ENCODE measurements at regions not wholly inside any gene's neighbourhood (a gene's known extent, or its start where the extent isn't known, plus 50 kb on each side); places are given as distances from the start of the nearest gene placed in this dataset.

GRCh38 chr4:42736527-42737195 is 79.8 kb upstream of the ATP8A1 start:
- H3K36me3 Mint-ChIP-seq, result no peaks in the 10 kb centered on the region
- Histone ChIP-seq H2AFZ (ENCODE audit: insufficient read depth, low read depth, low read length, poor library complexity, severe bottlenecking) (no peak overlapping the region), H3K79me2 (ENCODE audit: insufficient read depth, low read length) (no peaks in the 10 kb centered on the region), H3K9ac (ENCODE audit: insufficient read depth, low read length, poor library complexity, severe bottlenecking) (no peak overlapping the region), H3K27ac (ENCODE audit: low read depth in 1 of 2, low read length in 2 of 2) (no peak overlapping the region), H3K4me1 (ENCODE audit: control insufficient read depth in 1 of 2, insufficient read depth in 2 of 2, low read length in 2 of 2) (no peaks in the 10 kb centered on the region), H3K36me3 (replicated peaks in 1 of 2; ENCODE audit: control insufficient read depth in 1 of 2, insufficient read depth in 2 of 2, low read length in 2 of 2) (no peaks in the 10 kb centered on the region), H4K20me1 (ENCODE audit: insufficient read depth, low read length) (no peaks in the 10 kb centered on the region), H3K9me3 (replicated peaks in 1 of 2; ENCODE audit: control insufficient read depth in 1 of 2, insufficient read depth in 1 of 2, low read length in 2 of 2) (peaks cover 0 to 12% of the 10 kb centered on the region in 2 donors), H3K27me3 (ENCODE audit: control insufficient read depth in 2 of 2, insufficient read depth in 2 of 2, low read length in 2 of 2) (no peaks in the 10 kb centered on the region), H3K4me2 (replicated peaks; ENCODE audit: extremely low read depth, low read length, poor library complexity, severe bottlenecking) (no peak overlapping the region), H3K4me3 (replicated peaks in 1 of 3; ENCODE audit: low read depth in 2 of 3, low read length in 3 of 3) (no peak overlapping the region)
- H3K27ac Mint-ChIP-seq, result no peak overlapping the region
- intact Hi-C loops (cut with micrococcal nuclease), result no loop called here
- DNase-seq, result no peak
- H3K9me3 Mint-ChIP-seq, result peaks cover 10 to 28% (median 23%) of the 10 kb centered on the region in 7 donors
- H3K27me3 Mint-ChIP-seq (ENCODE audit: low read depth in 3 of 3), result no peaks in the 10 kb centered on the region
- H3K4me3 Mint-ChIP-seq, result no peak overlapping the region
- WGBS (ENCODE audit: insufficient coverage), result 100% methylated on average over 5 of the region's 5 CpGs
- no peaks in the 10 kb centered on the region for H3K4me1 Mint-ChIP-seq
- no peak for TF ChIP-seq CTCF (IDR thresholded peaks at IDR 0.05)

GRCh38 chr4:42733380-42733779 is 76.5 kb upstream of the ATP8A1 start:
- Histone ChIP-seq H3K4me3 (replicated peaks in 1 of 3; ENCODE audit: low read depth in 2 of 3, low read length in 3 of 3) (no peak overlapping the region), H3K27me3 (ENCODE audit: control insufficient read depth in 2 of 2, insufficient read depth in 2 of 2, low read length in 2 of 2) (no peaks in the 10 kb centered on the region), H3K27ac (ENCODE audit: low read depth in 1 of 2, low read length in 2 of 2) (no peak overlapping the region), H2AFZ (ENCODE audit: insufficient read depth, low read depth, low read length, poor library complexity, severe bottlenecking) (no peak overlapping the region), H3K79me2 (ENCODE audit: insufficient read depth, low read length) (no peaks in the 10 kb centered on the region), H3K4me1 (ENCODE audit: control insufficient read depth in 1 of 2, insufficient read depth in 2 of 2, low read length in 2 of 2) (no peaks in the 10 kb centered on the region), H4K20me1 (ENCODE audit: insufficient read depth, low read length) (no peaks in the 10 kb centered on the region), H3K36me3 (replicated peaks in 1 of 2; ENCODE audit: control insufficient read depth in 1 of 2, insufficient read depth in 2 of 2, low read length in 2 of 2) (no peaks in the 10 kb centered on the region), H3K4me2 (replicated peaks; ENCODE audit: extremely low read depth, low read length, poor library complexity, severe bottlenecking) (no peak overlapping the region), H3K9me3 (replicated peaks in 1 of 2; ENCODE audit: control insufficient read depth in 1 of 2, insufficient read depth in 1 of 2, low read length in 2 of 2) (peaks cover 10 to 20% of the 10 kb centered on the region in 2 donors), H3K9ac (ENCODE audit: insufficient read depth, low read length, poor library complexity, severe bottlenecking) (no peak overlapping the region)
- intact Hi-C loops (cut with micrococcal nuclease), result no loop called here
- Mint-ChIP-seq H3K36me3 (no peaks in the 10 kb centered on the region), H3K9me3 (peaks cover 15 to 34% (median 20%) of the 10 kb centered on the region in 7 donors), H3K27me3 (ENCODE audit: low read depth in 3 of 3) (no peaks in the 10 kb centered on the region), H3K4me3 (no peak overlapping the region), H3K4me1 (no peaks in the 10 kb centered on the region), H3K27ac (no peak overlapping the region)
- no CpG with 5 or more reads among the region's 2 CpGs for WGBS (ENCODE audit: insufficient coverage)
- no peak for DNase-seq
- no peak for TF ChIP-seq CTCF (IDR thresholded peaks at IDR 0.05)

Data from CD14-positive monocyte (primary cell).